Esophagus mucosa (tissue), 1 donor: ENCODE measurements at regions not wholly inside any gene's neighbourhood (a gene's known extent, or its start where the extent isn't known, plus 50 kb on each side); places are given as distances from the start of the nearest gene placed in this dataset.
A peak's percentile ranks its signal among the peaks of the same experiment; 100 is the strongest.

ENCODE experiments used
- ATAC-seq: fragments of 200-7000 bp; cut with Tn5 transposase; one replicate; pipeline ENCODE4 v1.9.1; 2020
- donor health status: DM: yes; HTN: yes; CAD: no.

DNA sequence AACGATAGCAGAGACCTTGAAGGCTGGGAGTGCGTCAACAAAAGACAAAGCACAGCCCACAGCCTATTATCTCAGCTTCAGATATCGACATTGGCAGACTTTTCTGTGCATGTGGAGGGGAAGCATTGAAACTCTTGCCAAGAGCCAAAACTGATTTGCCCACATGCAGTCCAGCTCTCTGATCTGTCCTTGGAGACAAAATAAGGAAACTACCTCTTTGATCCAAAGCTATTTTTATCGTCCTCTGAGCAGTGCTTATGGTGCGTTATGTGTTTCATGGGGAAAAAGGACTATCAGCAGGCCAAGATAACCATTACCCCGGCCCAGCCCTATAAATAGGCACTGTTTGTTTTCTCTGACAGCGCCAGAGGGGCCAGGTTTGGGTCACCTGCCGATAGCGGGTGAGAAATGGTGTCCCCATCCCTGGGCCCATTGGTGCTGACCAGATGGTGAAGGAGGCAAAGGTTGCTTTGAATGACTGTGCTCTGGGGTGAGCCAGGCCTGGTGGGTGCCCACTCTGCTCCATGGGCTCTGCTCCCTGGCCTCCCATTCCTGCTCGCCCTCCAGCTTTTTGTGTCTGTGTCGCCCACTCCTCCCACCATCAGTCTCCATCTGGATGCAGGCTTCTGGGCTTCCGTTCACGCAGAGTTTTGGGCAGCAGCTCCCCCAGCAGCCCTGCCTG is 176.1 kb upstream of the HS6ST1 start:
- no peak for ATAC-seq

DNA sequence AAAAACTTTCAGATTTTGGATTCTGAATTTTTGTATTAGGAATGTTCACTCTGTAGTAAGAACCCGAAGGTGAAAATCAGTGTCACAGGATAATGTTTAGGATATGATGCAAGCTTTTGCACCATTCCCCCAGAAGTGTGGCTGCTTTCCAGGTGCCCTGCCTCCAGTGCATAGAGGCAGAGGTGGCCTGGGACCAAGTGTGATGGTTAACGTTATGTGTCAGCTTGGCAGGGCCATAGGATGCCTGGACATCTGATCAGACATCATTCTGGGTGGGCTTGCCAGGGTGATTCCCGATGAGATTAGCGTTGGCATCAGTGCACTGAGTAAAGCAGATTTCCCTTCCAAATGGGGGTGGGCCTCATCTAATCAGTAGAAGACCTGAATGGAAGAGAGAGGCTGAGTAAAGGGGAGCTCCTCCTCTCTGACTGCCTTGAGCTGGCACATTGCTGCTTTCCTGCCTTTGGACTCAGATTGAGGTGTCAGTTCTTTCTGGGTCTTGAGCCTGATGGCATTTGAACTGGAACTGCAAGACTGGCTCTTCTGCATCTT is 177.4 kb upstream of the HS6ST1 start:
- ATAC-seq, result no peak

DNA sequence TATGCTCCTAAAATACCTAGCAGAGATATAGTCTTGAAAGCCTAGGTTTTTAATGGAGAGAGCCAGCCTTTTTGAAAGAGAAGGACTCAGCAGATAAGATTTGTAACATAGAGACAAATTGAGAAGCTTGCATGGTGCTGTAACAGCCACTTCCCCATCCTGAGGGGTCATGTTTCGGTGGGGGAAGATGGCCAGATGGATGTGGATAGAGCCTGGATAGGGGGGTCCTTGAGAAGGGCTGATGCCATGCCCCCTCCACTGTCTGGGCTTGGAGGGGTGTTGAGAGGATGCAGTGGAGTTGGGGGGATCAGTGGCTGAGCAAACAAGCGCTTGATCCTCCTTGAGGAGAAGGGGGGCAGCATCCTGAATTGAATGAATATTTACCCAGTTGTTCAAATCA is 178.0 kb upstream of the HS6ST1 start:
- ATAC-seq, result no peak

DNA sequence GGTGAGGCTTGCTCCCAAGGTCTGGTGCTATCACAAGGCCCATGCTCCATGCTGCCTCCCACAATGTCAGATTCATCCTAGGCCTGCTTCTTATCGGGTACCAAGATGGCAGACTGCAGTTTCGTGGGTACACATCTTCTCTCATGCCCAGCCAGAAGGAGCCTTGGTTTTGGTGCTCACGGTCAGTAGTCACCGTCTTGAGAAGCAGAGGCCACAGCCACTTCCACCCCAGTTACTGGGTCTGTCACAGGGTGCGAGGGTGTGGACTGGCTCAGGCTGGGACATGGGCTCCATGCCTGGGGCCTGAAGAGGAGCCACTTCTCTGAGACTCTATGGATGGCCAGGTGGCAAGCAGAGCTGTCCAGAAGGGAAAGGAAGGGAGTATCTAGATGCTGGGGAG is 178.8 kb upstream of the HS6ST1 start:
- no peak for ATAC-seq

DNA sequence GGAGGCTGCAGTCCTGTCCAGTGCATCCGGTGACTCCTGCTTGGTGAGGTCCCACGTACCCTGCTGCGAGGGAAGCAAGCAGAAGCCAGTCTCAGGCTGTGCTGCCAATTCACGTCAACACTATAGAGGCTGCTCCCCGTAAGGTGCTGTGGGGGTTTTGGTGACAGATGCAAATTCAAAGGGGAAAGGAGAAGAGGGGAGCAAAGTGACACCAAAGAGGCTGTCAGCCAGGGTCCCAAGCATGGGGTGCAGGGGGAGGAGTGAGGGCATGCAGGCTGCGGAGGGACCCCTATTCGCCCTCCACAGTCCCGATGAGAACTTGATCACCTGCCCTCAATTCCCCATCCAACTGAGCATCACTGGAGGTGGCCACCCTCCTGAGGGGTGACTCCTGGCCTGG is 179.4 kb upstream of the HS6ST1 start:
- no peak for ATAC-seq

DNA sequence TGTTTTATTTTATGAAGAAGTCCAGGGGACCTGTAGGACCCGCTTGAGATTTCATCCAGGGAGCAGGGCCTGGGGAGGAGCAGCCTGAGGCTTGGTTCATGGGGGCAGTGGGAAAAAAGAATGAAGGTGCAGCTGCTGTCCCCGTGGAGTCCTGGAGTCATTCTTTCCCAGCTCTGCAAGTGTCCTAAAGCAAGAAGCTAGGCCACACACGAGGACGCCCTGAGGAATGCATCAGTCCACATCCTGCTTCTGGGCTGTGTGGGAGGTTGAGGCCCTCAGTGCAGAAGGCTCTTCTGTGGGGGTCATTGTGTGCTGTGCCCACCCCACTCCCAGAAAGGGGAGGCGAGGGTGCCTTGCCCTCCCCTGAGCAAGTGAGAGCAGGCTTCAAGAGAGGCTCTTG is 179.9 kb upstream of the HS6ST1 start:
- ATAC-seq, result no peak

DNA sequence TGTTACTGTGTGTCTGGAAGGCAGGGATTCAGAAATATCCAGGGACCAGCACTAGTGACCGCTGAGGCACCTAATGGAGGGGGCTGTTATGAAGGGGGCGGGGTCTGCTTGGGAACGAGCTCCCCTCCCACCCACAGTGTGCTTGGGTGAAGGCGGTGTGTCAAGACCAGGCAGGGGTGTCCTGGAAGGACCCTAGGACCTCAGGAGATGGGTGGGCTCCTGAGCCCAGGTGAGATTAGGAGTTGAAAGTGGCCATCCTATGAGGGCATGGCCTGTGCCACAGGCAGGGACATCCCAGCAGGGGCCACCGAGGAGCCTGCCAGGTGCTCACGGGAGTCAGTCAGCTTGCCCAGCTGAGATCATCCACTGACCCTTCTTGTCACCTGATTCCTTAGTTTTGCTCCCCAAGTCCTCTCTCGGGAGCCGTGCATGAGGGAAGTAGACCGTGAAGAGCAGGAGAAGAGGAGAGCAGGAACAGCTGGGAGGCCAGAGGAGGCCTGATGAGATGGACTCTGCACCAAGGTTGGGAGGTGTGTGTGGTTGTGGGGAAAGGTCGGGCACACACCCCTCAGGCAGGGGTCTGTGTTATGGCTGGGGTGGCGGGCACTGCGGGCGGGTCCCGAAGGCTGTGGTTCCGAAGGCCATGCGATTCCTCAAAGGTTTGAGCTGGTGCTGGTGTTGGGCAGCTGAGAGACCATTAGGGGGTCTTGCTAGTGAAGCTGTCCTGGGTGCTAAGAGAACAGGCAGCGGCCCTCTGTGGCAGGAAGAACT is 180.9 kb upstream of the HS6ST1 start:
- ATAC-seq, result no peak

DNA sequence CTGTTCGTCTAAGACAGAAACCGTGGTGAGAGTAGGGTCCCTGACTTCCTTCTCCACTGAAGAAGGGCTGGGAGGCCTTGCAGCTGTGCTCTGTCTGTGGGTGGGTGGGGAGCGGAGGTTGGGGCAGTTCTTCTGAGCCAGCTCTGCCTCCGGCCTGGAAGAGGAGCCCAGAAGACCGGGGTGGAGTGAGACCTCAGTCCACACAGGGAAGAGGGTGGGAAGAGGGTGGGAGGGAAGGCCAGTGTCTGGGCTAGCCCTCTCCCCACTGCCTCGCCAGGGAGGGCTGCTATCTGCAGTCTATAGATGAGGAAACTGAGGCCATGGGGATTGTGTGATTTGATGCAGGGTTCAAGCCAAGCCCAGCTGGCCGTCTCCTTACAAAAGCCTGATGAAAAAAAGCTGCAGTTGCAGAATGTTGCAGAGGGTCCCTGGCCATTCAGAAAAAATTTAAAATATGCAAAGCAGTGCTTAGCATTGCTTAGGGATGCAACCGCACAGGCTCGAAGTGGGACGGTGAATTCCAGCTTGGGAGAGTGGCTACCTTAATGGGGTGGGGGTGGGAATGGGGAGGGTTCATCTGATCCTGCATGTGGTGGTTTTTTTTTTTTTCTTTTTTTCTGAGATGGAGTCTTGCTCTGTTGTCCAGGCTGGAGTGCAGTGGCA is 181.6 kb upstream of the HS6ST1 start:
- no peak for ATAC-seq

DNA sequence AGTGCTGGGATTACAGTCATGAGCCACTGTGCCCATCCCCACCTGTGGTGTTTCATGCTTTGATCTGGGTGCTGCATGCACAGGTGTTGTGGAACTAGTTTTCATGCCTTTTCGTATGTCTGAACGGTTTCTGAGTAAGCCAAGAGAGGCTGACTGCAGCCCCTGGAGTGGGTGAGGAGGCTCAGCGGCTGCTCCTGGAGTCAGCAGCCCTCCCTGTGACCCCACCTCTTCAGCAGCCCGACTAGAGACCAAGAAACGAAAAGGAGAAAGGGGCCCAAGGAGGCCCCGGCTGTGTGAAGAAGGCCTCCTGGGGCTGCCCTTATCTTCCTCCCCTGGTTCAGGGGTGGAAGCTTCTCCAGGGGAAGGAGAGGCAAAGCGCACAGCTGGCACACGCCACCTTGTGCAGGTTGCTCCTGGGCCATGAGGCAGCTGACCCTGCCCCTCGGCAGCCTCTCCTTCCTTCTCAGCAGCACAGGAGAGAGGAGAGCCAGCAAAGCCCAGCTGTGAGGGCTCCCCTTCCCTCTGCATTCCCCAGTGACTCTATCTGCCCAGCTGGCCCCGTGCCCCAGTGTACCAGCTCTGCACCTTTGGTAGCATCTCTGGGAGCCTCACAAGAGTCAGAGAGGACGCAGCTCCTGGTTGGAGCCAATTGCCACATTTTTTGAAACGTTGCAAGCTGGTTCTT is 182.5 kb upstream of the HS6ST1 start:
- no peak for ATAC-seq

DNA sequence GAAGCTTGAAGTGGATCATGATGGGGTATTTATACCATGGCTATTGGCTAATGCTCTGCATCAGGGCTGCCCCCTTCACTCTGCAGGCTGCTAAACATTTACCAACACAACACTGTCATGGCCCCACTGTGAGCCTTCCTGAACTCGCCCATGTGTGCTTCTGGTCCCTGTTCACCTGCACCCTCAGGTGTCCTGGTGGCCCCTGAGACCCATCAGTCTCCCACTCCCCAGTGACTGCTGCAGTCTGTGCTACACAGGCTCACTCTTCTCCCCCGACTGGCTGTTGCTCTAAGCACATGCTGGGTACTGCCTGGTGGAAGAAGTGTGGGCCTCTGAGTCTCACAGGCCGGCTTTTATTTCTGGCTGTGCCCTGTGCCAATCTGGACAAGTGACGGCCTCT is 183.0 kb upstream of the HS6ST1 start:
- no peak for ATAC-seq

DNA sequence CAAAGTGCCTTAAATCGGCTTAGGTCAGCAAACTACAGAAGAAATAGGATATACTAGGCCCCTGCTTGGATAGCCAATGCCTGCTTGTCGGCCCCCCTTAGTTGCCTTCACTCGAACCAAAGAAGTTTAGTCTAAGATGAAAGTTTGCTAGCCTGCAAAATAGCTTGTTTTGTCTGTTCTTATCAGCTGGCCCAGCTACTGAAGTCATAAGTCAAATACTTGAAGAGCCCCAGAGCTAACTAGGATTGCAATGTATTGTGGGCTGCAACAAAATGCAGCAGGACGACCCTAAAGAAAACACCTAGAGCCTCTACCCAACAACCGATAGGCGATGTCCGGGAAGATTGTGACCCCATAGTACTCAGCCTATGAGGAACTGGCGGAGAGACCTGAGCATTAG is 183.5 kb upstream of the HS6ST1 start:
- no peak for ATAC-seq

DNA sequence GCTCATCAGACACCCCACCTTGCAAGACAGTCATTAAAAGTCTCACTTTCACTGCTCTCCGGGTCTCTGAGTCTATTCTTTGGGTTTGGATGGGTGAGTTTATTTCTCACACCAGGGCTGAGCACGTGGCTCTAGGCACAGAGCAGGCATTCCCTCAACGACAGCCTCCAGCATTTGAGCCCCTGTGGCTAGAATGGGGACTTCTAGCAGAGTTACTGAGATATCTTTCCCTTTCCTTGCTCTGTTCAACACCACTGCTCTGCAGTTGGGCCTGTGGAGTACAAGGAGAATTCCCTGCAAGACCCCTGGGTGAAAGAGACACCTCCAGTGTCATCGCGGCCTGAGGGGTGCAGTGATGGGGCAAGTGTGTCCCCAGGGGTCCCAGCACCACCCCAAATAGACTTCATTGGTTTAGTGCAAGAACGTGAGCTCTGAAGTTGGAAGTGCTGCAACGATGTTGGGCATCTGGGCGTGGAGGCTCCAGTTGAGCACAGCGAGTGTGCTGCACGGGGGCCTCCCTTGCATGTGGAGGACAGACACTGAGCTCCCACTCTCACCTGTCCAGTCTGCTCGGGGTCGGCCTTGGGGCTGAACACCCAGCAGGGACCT is 184.1 kb upstream of the HS6ST1 start:
- ATAC-seq, result no peak

DNA sequence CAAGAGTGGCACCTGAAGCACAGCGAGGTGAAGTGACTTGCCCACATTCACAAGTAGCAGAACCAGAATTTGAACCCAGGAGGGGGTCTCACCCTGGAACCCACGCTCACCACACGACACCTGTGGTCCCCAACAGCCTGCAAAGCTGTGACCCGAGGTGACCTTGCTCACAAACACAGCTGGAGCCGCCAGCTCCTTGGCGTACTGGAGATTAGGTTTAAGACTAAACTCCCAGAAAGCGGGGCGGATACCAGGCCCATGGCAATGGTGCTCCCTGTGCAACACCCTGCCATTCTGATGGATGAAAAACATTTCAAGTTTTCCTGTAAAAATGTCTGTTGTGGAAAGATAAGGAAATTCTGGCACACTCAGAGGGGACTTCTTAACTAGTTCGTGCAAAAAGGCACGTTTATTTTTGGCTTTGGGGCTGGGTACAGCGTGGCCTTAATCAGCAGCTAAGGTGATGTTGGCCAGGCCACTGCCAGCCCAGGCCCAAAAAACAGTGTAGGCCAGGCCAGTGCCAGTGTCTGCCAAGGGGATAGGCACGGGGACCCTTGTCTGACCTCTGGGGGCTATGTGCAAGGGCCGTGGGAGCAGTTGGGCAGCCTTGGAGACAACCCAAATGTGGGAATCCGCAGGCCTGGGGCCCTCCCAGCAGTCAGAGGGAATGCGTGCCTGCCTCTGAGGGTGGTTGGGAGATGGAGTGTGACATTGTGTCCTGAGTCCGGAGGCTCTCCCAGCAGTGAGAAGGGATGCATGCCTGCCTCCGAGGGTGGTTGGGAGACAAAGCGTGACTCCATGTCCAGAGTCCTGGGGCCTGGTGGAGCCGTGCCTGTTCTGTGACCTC is 185.0 kb upstream of the HS6ST1 start:
- no peak for ATAC-seq

DNA sequence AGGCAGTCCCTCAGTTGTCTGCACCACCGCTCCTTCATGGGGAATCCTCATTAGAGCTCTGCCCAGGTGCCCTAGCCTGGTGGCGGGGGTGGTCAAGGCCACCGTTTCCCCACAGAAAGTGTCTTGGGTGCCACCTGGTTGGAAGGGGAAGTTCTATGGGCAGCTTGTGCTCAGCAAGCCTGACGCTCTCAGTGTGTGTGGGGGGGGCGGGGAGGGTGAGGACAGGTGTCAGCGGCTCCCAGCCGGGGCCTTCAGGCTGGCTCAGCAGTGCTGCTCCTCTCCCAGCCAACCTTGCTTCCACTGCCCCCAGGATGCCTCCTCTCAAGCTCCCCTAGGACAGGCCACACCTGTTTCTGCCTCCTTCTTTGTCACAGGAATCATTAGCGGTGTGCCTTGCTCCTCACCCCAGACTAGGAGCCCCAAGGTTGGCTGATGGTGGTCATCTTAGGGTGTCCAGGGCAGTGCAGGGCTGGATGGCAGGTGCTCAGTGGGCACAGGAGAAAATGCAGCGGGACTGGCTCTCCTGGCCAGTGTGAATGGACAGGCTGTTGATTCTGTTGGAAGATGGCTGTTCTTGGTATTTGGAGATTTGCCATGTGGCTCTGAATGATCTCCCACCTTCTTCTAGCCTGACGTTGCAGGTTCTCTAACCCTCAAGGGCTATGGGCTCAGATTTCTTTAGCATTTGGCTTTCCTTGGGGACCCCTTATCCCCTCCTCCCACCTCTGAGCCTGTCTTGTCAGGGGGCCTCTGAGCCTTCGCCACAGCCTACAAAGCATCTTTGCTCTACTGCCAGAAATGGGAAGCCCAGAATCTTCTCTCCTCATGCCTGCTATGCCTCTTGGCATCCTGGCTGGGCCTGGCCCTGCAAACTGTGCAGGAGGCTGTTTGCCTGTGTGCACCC is 185.8 kb upstream of the HS6ST1 start:
- no peak for ATAC-seq

DNA sequence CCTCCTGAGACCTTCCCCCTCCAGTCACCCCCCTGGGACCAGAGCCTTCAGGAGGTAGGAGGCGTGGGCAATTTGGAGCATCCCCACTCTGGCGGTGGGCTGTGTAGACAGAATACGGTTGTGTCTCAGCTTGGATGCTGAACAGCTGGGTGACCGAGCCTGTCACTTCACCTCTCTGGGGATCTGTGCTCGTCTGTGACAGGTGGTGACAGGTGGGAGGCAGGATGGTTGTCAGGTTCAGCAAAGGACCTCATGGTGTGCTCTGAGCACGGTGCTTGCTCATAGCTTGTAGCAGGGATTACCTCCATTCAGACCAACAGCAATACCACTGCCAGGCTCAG is 186.5 kb upstream of the HS6ST1 start:
- ATAC-seq, result no peak

DNA sequence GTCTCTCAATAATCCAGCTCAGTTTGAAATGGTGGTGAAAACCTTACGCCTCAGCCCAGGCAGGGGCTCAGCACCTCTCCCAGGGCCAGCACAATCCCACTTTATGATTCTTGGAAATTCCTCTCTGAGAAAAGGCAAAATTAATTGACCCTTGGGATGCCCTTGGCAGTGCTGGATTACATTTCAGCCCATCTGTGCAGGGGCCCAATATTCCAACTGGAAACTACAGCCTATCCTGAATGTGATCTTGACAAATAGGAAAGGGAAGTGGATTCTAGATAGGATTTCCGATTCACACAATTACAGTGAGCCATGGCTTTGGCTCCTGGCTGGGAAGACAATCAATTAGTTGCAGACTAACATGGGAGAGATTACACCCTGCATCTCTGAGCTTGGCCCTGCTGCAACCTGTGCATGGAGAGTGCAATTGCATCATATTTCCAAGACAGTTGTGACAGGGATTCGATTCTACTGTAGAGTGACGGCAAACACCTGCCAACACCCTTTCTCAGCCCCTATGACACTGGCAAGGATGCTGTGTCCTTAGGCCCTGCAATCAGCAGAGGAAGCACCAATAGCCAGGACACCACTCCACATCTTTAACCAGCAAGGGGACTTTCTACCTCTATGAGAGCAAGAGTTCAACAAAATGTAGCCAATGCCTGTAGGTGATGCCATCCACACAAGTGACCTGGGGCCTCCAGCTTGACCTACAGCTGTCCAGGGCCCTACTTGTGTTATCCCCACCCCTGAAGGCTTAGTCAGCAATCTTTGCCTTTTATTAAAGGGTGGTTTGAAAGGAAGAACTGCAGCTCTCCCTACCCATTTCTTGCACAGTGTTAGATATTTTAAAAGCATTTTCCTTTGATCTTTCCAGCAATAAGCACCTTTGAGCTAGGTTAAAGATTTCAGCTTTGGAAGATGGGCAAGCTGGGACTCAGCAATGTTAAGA is 187.2 kb upstream of the HS6ST1 start:
- ATAC-seq, result peak; percentile 5

DNA sequence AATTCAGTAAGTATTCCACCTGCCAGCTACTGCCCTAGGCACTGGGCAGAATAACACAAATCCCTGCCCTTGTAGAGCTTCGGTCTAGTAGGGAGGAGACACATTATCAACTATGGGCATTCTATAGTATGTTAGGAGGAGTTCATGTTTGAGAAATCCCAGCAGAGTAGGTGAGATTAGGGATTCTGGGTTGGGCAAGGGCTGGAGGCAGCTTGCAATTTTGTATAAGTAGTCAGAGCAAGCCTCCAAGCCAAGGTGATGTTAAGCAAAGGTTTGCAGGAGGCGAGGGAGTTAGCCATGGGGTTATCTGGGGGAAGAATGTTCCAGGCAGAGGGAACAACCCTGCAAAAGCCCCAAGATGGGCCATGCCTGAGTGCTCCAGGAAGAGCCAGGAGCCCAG is 187.9 kb upstream of the HS6ST1 start:
- peak; percentile 70 for ATAC-seq

DNA sequence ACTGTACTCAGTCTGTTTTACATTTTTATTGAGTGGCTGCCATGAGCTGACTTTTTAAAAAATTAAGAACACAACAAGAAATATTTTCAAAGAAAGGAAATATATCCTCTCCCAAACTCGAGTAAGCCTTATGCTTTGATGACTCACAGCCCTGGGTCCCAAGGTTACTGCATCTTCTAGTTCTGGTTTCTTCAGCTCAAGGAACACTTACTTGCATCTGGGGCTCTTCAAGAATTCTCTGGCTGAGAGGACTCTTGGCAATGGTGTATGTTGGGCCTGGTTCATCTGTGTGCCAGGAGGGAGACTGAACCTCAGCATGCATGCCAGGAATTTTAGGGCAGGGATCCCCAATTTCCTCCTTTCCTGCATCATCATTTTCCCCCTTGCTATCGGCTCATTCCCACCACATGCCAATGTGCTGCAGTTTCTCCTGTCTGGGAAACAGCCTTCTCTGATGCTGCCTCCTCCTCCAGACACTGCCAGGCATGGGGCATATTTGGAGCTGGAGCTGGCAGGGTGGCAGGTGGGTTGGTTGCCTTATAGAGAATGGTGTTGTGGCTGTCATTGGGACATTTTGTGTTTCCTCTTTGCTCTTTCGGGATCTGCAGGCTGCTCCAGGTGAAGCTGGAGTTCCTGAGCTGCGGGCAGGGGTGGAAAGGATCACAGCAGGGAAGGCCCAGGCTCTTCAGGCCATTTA is 192.2 kb upstream of the HS6ST1 start:
- no peak for ATAC-seq
